ENCODE measurements at regions not wholly inside any gene's neighbourhood (a gene's known extent, or its start where the extent isn't known, plus 50 kb on each side); places are given as distances from the start of the nearest gene placed in this dataset.

GRCh38 chr1:79914896-79915295 is 908.4 kb upstream of the ADGRL4 start:
- H3K4me3 Mint-ChIP-seq = no peak overlapping the region
- WGBS (ENCODE audit: insufficient coverage) = no CpG with 5 or more reads among the region's 1 CpG
- no peak overlapping the region for H3K4me3 ChIP-seq (replicated peaks in 1 of 3; ENCODE audit: low read depth in 2 of 3, low read length in 3 of 3)

GRCh38 chr1:79912813-79913212 is 906.3 kb upstream of the ADGRL4 start:
- Histone ChIP-seq H3K4me2 (replicated peaks; ENCODE audit: extremely low read depth, low read length, poor library complexity, severe bottlenecking) (no peak overlapping the region), H3K36me3 (replicated peaks in 1 of 2; ENCODE audit: control insufficient read depth in 1 of 2, insufficient read depth in 2 of 2, low read length in 2 of 2) (no peaks in the 10 kb centered on the region), H3K4me1 (ENCODE audit: control insufficient read depth in 1 of 2, insufficient read depth in 2 of 2, low read length in 2 of 2) (no peaks in the 10 kb centered on the region), H3K9ac (ENCODE audit: insufficient read depth, low read length, poor library complexity, severe bottlenecking) (no peak overlapping the region), H3K4me3 (replicated peaks in 1 of 3; ENCODE audit: low read depth in 2 of 3, low read length in 3 of 3) (no peak overlapping the region), H3K27me3 (ENCODE audit: control insufficient read depth in 2 of 2, insufficient read depth in 2 of 2, low read length in 2 of 2) (no peaks in the 10 kb centered on the region), H3K79me2 (ENCODE audit: insufficient read depth, low read length) (no peaks in the 10 kb centered on the region), H3K9me3 (replicated peaks in 1 of 2; ENCODE audit: control insufficient read depth in 1 of 2, insufficient read depth in 1 of 2, low read length in 2 of 2) (peaks cover 3 to 8% of the 10 kb centered on the region in 2 donors), H2AFZ (ENCODE audit: insufficient read depth, low read depth, low read length, poor library complexity, severe bottlenecking) (no peak overlapping the region), H3K27ac (ENCODE audit: low read depth in 1 of 2, low read length in 2 of 2) (no peak overlapping the region), H4K20me1 (ENCODE audit: insufficient read depth, low read length) (no peaks in the 10 kb centered on the region)
- WGBS (ENCODE audit: insufficient coverage) = no CpG with 5 or more reads among the region's 4 CpGs
- no peak for TF ChIP-seq CTCF (IDR thresholded peaks at IDR 0.05)
- intact Hi-C loops (cut with micrococcal nuclease) = no loop called here
- DNase-seq = no peak
- Mint-ChIP-seq H3K9me3 (peaks cover 0 to 11% (median 5%) of the 10 kb centered on the region in 7 donors), H3K4me3 (no peak overlapping the region), H3K36me3 (no peaks in the 10 kb centered on the region), H3K4me1 (no peaks in the 10 kb centered on the region), H3K27me3 (ENCODE audit: low read depth in 3 of 3) (no peaks in the 10 kb centered on the region), H3K27ac (no peak overlapping the region)

More at GRCh38 chr1:79914896-79915295, 908.4 kb upstream of the ADGRL4 start:
- Mint-ChIP-seq H3K36me3 (no peaks in the 10 kb centered on the region), H3K9me3 (peaks cover 0 to 11% (median 5%) of the 10 kb centered on the region in 7 donors), H3K27ac (no peak overlapping the region), H3K27me3 (ENCODE audit: low read depth in 3 of 3) (no peaks in the 10 kb centered on the region), H3K4me1 (no peaks in the 10 kb centered on the region)
- no peak for TF ChIP-seq CTCF (IDR thresholded peaks at IDR 0.05)
- no peaks in the 10 kb centered on the region for H3K4me1 ChIP-seq (ENCODE audit: control insufficient read depth in 1 of 2, insufficient read depth in 2 of 2, low read length in 2 of 2)
- no peak for DNase-seq
- H2AFZ ChIP-seq (ENCODE audit: insufficient read depth, low read depth, low read length, poor library complexity, severe bottlenecking) = no peak overlapping the region
- no peak overlapping the region for H3K27ac ChIP-seq (ENCODE audit: low read depth in 1 of 2, low read length in 2 of 2)
- peaks cover 3 to 8% of the 10 kb centered on the region in 2 donors for H3K9me3 ChIP-seq (replicated peaks in 1 of 2; ENCODE audit: control insufficient read depth in 1 of 2, insufficient read depth in 1 of 2, low read length in 2 of 2)
- intact Hi-C loops (cut with micrococcal nuclease) = no loop called here
- no peaks in the 10 kb centered on the region for H3K36me3 ChIP-seq (replicated peaks in 1 of 2; ENCODE audit: control insufficient read depth in 1 of 2, insufficient read depth in 2 of 2, low read length in 2 of 2)
- H3K27me3 ChIP-seq (ENCODE audit: control insufficient read depth in 2 of 2, insufficient read depth in 2 of 2, low read length in 2 of 2) = no peaks in the 10 kb centered on the region
- no peaks in the 10 kb centered on the region for H4K20me1 ChIP-seq (ENCODE audit: insufficient read depth, low read length)
- H3K79me2 ChIP-seq (ENCODE audit: insufficient read depth, low read length) = no peaks in the 10 kb centered on the region
- no peak overlapping the region for H3K9ac ChIP-seq (ENCODE audit: insufficient read depth, low read length, poor library complexity, severe bottlenecking)
- H3K4me2 ChIP-seq (replicated peaks; ENCODE audit: extremely low read depth, low read length, poor library complexity, severe bottlenecking) = no peak overlapping the region
